ENCODE measurements at regions not wholly inside any gene's neighbourhood (a gene's known extent, or its start where the extent isn't known, plus 50 kb on each side); places are given as distances from the start of the nearest gene placed in this dataset.

- Histone ChIP-seq H3K27me3 (ENCODE audit: insufficient read depth, low read length, poor library complexity) (peaks cover 6% of the 10 kb centered on the region), H3K79me2 (ENCODE audit: insufficient read depth, low read length) (no peaks in the 10 kb centered on the region), H2AFZ (ENCODE audit: low read depth, low read length) (no peak overlapping the region), H3K36me3 (ENCODE audit: insufficient read depth, low read length) (no peaks in the 10 kb centered on the region), H3K4me3 (ENCODE audit: low read depth in 1 of 2, low read length in 2 of 2) (no peak overlapping the region), H3K9ac (ENCODE audit: low read depth, low read length) (no peak overlapping the region), H3K4me1 (ENCODE audit: insufficient read depth, low read length) (no peaks in the 10 kb centered on the region), H3K4me2 (ENCODE audit: insufficient read depth, low read length) (no peak overlapping the region), H3K27ac (ENCODE audit: low read length) (no peak overlapping the region), H3K9me3 (ENCODE audit: insufficient read depth, low read length, severe bottlenecking) (no peaks in the 10 kb centered on the region), H4K20me1 (ENCODE audit: insufficient read depth, low read length) (no peaks in the 10 kb centered on the region)
- ATAC-seq (ENCODE audit: insufficient read depth, low read depth) (no peak), DNase-seq (no peak)
- TF ChIP-seq, protein P1, sequence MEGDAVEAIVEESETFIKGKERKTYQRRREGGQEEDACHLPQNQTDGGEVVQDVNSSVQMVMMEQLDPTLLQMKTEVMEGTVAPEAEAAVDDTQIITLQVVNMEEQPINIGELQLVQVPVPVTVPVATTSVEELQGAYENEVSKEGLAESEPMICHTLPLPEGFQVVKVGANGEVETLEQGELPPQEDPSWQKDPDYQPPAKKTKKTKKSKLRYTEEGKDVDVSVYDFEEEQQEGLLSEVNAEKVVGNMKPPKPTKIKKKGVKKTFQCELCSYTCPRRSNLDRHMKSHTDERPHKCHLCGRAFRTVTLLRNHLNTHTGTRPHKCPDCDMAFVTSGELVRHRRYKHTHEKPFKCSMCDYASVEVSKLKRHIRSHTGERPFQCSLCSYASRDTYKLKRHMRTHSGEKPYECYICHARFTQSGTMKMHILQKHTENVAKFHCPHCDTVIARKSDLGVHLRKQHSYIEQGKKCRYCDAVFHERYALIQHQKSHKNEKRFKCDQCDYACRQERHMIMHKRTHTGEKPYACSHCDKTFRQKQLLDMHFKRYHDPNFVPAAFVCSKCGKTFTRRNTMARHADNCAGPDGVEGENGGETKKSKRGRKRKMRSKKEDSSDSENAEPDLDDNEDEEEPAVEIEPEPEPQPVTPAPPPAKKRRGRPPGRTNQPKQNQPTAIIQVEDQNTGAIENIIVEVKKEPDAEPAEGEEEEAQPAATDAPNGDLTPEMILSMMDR (IDR thresholded peaks at IDR 0.05; ENCODE audit: borderline replicate concordance, extremely low read depth, low read length, poor library complexity, severe bottlenecking) = no peak
- no peak for TF ChIP-seq EZH2 (IDR thresholded peaks at IDR 0.05; ENCODE audit: borderline replicate concordance, low read depth, low read length, severe bottlenecking)
These were observed 149.4 kb upstream of the PITX1 start for GRCh38 chr5:135183464-135183863.

- Histone ChIP-seq H3K36me3 (ENCODE audit: insufficient read depth, low read length) (no peaks in the 10 kb centered on the region), H3K9me3 (ENCODE audit: insufficient read depth, low read length, severe bottlenecking) (no peaks in the 10 kb centered on the region), H4K20me1 (ENCODE audit: insufficient read depth, low read length) (no peaks in the 10 kb centered on the region), H3K27me3 (ENCODE audit: insufficient read depth, low read length, poor library complexity) (peaks cover 6% of the 10 kb centered on the region), H3K79me2 (ENCODE audit: insufficient read depth, low read length) (no peaks in the 10 kb centered on the region), H3K4me2 (ENCODE audit: insufficient read depth, low read length) (no peak overlapping the region), H3K9ac (ENCODE audit: low read depth, low read length) (no peak overlapping the region), H3K4me3 (ENCODE audit: low read depth in 1 of 2, low read length in 2 of 2) (no peak overlapping the region), H3K27ac (ENCODE audit: low read length) (no peak overlapping the region), H3K4me1 (ENCODE audit: insufficient read depth, low read length) (no peaks in the 10 kb centered on the region), H2AFZ (ENCODE audit: low read depth, low read length) (no peak overlapping the region)
- no peak for DNase-seq
- TF ChIP-seq, protein P1 (IDR thresholded peaks at IDR 0.05; ENCODE audit: borderline replicate concordance, extremely low read depth, low read length, poor library complexity, severe bottlenecking) = no peak
- TF ChIP-seq EZH2 (IDR thresholded peaks at IDR 0.05; ENCODE audit: borderline replicate concordance, low read depth, low read length, severe bottlenecking) = no peak
- ATAC-seq (ENCODE audit: insufficient read depth, low read depth) = no peak
These were observed 148.6 kb upstream of the PITX1 start for GRCh38 chr5:135182675-135183074.

DNA sequence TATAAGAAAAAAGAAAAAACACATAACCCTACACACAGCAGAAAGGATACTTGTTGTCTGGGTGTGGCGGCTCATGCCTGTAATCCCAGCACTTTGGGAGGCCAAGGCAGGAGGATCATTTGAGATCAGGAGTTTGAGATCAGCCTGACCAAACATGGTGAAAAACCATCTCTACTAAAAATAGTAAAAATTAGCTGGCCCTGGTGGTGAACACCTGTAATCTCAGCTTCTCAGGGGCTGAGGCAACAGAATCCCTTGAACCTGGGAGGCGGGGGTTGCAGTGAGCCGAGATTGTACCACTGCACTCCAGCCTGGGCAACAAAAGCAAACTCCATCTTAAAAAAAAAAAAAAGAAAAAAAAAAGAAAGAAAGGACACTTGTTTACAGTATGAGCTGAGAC is 147.6 kb upstream of the PITX1 start:
- Histone ChIP-seq H3K4me1 (ENCODE audit: insufficient read depth, low read length) (no peaks in the 10 kb centered on the region), H3K79me2 (ENCODE audit: insufficient read depth, low read length) (no peaks in the 10 kb centered on the region), H3K27ac (ENCODE audit: low read length) (no peak overlapping the region), H3K9ac (ENCODE audit: low read depth, low read length) (no peak overlapping the region), H3K36me3 (ENCODE audit: insufficient read depth, low read length) (no peaks in the 10 kb centered on the region), H3K4me3 (ENCODE audit: low read depth in 1 of 2, low read length in 2 of 2) (no peak overlapping the region), H4K20me1 (ENCODE audit: insufficient read depth, low read length) (no peaks in the 10 kb centered on the region), H3K27me3 (ENCODE audit: insufficient read depth, low read length, poor library complexity) (peaks cover 3% of the 10 kb centered on the region), H2AFZ (ENCODE audit: low read depth, low read length) (no peak overlapping the region), H3K9me3 (ENCODE audit: insufficient read depth, low read length, severe bottlenecking) (no peaks in the 10 kb centered on the region), H3K4me2 (ENCODE audit: insufficient read depth, low read length) (no peak overlapping the region)
- ATAC-seq (ENCODE audit: insufficient read depth, low read depth) (no peak), DNase-seq (no peak)
- TF ChIP-seq, protein P1 (IDR thresholded peaks at IDR 0.05; ENCODE audit: borderline replicate concordance, extremely low read depth, low read length, poor library complexity, severe bottlenecking) = no peak
- TF ChIP-seq EZH2 (IDR thresholded peaks at IDR 0.05; ENCODE audit: borderline replicate concordance, low read depth, low read length, severe bottlenecking) = no peak
